OCI-LY7 (cell line): ENCODE measurements at regions not wholly inside any gene's neighbourhood (a gene's known extent, or its start where the extent isn't known, plus 50 kb on each side); places are given as distances from the start of the nearest gene placed in this dataset.

ENCODE experiments used
- BruUV-seq: library from RNA; stranded (reverse); fragments of 400-500 nt; replicated peaks from 2 replicates; lab custom pipeline; 2021; lab: Mats Ljungman, UMichigan
- CTCF ChIA-PET: fragments of 300-600 bp; sonication (Branson Sonifier 250); formaldehyde crosslinking; loops from one replicate; lab custom pipeline; 2022; ENCODE audit warnings: antibody characterized with exemption; ENCODE audit not compliant: unreplicated experiment; lab: Charles Lee
- POLR2A ChIA-PET: fragments of 300-600 bp; sonication (Branson Sonifier 250); formaldehyde crosslinking; loops from one replicate; lab custom pipeline; 2022; ENCODE audit warnings: antibody characterized with exemption; lab: Charles Lee
- DNase-seq: peaks from one replicate; pipeline ENCODE4 v3.0.0-alpha.2; 2015; ENCODE audit warnings: low spot score
- H2AFZ ChIP-seq: fragments of 200-600 bp; sonication (generic), shearing (Covaris generic); 2 replicates; pipeline ENCODE4 v1.6.1; 2014; ENCODE audit warnings: mild to moderate bottlenecking, antibody characterized with exemption, low read length, moderate library complexity
- H3K27ac ChIP-seq: fragments of 200-600 bp; sonication (generic); 2 replicates; pipeline ENCODE4 v1.5.1; 2014; ENCODE audit warnings: mixed run types, low read depth, mild to moderate bottlenecking, moderate library complexity, low read length, inconsistent platforms; ENCODE audit not compliant: poor library complexity, severe bottlenecking
- H3K36me3 ChIP-seq: fragments of 200-600 bp; sonication (generic); 2 replicates; pipeline ENCODE4 v1.6.1; 2014; ENCODE audit warnings: mild to moderate bottlenecking, antibody characterized with exemption, low read length, moderate library complexity, mixed read lengths; ENCODE audit not compliant: insufficient read depth
- H3K4me1 ChIP-seq: fragments of 200-600 bp; sonication (generic); 2 replicates; pipeline ENCODE4 v1.5.1; 2014; ENCODE audit warnings: mild to moderate bottlenecking, low read length; ENCODE audit not compliant: insufficient read depth, poor library complexity, severe bottlenecking
- H3K4me2 ChIP-seq: fragments of 200-600 bp; sonication (generic); 2 replicates; pipeline ENCODE4 v1.6.1; 2014; ENCODE audit warnings: mild to moderate bottlenecking, low read length
- H3K4me3 ChIP-seq: fragments of 200-600 bp; sonication (generic); 2 replicates; pipeline ENCODE4 v1.5.1; 2014; ENCODE audit warnings: mild to moderate bottlenecking, low read depth, low read length; ENCODE audit not compliant: poor library complexity, severe bottlenecking
- H3K79me2 ChIP-seq: fragments of 200-600 bp; sonication (generic); 2 replicates; pipeline ENCODE4 v1.6.1; 2016; ENCODE audit warnings: low read depth, mild to moderate bottlenecking, low read length, moderate library complexity, mixed read lengths; ENCODE audit not compliant: insufficient read depth
- H3K9me2 ChIP-seq: fragments of 200-600 bp; sonication (generic); 2 replicates; pipeline ENCODE4 v1.6.1; 2016; ENCODE audit warnings: mild to moderate bottlenecking, low read length, mixed read lengths; ENCODE audit not compliant: insufficient read depth
- H3K9me3 ChIP-seq: fragments of 200-600 bp; sonication (generic); 2 replicates; pipeline ENCODE4 v1.6.1; 2014; ENCODE audit warnings: mild to moderate bottlenecking, mixed run types, low read length, mixed read lengths
- H4K20me1 ChIP-seq: fragments of 200-600 bp; sonication (generic); 2 replicates; pipeline ENCODE4 v1.6.1; 2014; ENCODE audit warnings: mild to moderate bottlenecking, antibody characterized with exemption, low read length, moderate library complexity, mixed read lengths; ENCODE audit not compliant: insufficient read depth
- CTCF ChIP-seq: fragments of 200-600 bp; sonication (generic); conservative IDR thresholded peaks from 2 replicates; pipeline ENCODE4 v1.5.1; 2014; ENCODE audit warnings: mild to moderate bottlenecking, antibody characterized with exemption, low read length, moderate library complexity, mixed read lengths
- EZH2phosphoT487 ChIP-seq: fragments of 200-600 bp; sonication (generic); IDR thresholded peaks from 2 replicates; pipeline ENCODE4 v1.6.1; 2018; ENCODE audit warnings: low read depth, borderline replicate concordance, mild to moderate bottlenecking, mixed run types, antibody characterized with exemption, low read length, moderate library complexity, mixed read lengths
- intact Hi-C: fragments of 100-400 bp; cut with micrococcal nuclease; formaldehyde crosslinking; loops from one replicate; pipeline ENCODE4 v1.10.0; 2022; ENCODE audit not compliant: unreplicated experiment

GRCh38 chr5:96337048-96337781 is 95.8 kb downstream of the PCSK1 start:
- no peaks in the 10 kb centered on the region for H3K9me3 ChIP-seq
- H3K4me2 ChIP-seq, result no peak overlapping the region
- intact Hi-C loops, result loop anchor here (5.0 to 10.0 kb wide), 3 partner anchors 375 to 672 kb away; partner anchors contain the start of gene ELL2
- no peaks in the 10 kb centered on the region for H3K4me1 ChIP-seq
- no peaks in the 10 kb centered on the region for H3K79me2 ChIP-seq
- BruUV-seq, result no TSS peak
- H2AFZ ChIP-seq, result no peak overlapping the region
- DNase-seq, result no peak
- POLR2A ChIA-PET, result interaction anchor here (1.3 to 1.6 kb wide), 2 partner anchors 458 to 465 kb away, joined by 4 to 5 read pairs; no protein-coding TSS in a partner anchor
- no peak overlapping the region for H3K27ac ChIP-seq
- no peak overlapping the region for H3K4me3 ChIP-seq
- TF ChIP-seq CTCF (no peak), EZH2phosphoT487 (no peak)
- CTCF ChIA-PET, result no interaction called here
- H3K36me3 ChIP-seq, result no peaks in the 10 kb centered on the region
- H4K20me1 ChIP-seq, result no peaks in the 10 kb centered on the region
- H3K9me2 ChIP-seq, result no peaks in the 10 kb centered on the region

- no TSS peak for BruUV-seq
- Histone ChIP-seq H3K27ac (no peak overlapping the region), H3K9me3 (no peaks in the 10 kb centered on the region), H3K4me3 (no peak overlapping the region), H4K20me1 (no peaks in the 10 kb centered on the region), H3K9me2 (no peaks in the 10 kb centered on the region), H3K79me2 (no peaks in the 10 kb centered on the region), H3K36me3 (no peaks in the 10 kb centered on the region), H3K4me1 (no peaks in the 10 kb centered on the region), H2AFZ (no peak overlapping the region), H3K4me2 (no peak overlapping the region)
- ChIA-PET CTCF (interaction anchor here (0.5 kb wide), 1 partner anchor 278 kb away, joined by 3 read pairs; no protein-coding TSS in a partner anchor), POLR2A (interaction anchor here (1.3 to 1.6 kb wide), 2 partner anchors 458 to 464 kb away, joined by 4 to 5 read pairs; no protein-coding TSS in a partner anchor)
- intact Hi-C loops, result loop anchor here (1.0 to 10.0 kb wide), 4 partner anchors 374 to 672 kb away; partner anchors contain the start of gene ELL2
- TF ChIP-seq EZH2phosphoT487 (no peak), CTCF (peak; percentile 94)
- peak; percentile 65 for DNase-seq
Observed at GRCh38 chr5:96336351-96336985, 96.6 kb downstream of the PCSK1 start.
